GM19324 (cell line): ENCODE measurements at regions not wholly inside any gene's neighbourhood (a gene's known extent, or its start where the extent isn't known, plus 50 kb on each side); places are given as distances from the start of the nearest gene placed in this dataset.

Experiments
- ATAC-seq: cut with Tn5 transposase; IDR thresholded peaks from one replicate; pipeline ENCODE4 v1.9.1; 2021; ENCODE audit warnings: mild to moderate bottlenecking, moderate library complexity; ENCODE audit not compliant: unreplicated experiment, low FRiP score

DNA sequence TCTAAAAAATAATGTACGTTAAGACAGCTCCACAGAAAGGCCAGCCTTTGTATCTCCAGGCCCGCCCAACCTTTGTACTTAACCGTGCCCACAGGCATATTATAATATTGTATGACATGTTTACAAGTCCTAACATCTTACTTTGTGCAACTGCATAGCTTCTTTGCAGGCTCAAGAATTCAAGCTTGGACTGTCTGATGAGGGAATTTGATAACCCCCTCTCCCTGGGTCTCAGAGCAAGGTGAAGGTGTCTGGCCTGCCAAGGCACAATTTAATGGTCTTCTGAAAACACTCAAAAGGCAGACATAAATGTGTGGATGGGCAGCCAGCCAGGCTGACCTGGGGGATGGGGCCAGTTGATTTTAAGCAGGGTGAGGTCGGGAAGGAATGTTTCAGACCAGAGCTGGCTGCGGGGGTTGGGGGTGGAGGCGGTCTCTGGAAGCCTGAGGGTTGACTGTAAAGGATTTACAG lies 732.7 kb upstream of the FANCL start:
- ATAC-seq: no peak

DNA sequence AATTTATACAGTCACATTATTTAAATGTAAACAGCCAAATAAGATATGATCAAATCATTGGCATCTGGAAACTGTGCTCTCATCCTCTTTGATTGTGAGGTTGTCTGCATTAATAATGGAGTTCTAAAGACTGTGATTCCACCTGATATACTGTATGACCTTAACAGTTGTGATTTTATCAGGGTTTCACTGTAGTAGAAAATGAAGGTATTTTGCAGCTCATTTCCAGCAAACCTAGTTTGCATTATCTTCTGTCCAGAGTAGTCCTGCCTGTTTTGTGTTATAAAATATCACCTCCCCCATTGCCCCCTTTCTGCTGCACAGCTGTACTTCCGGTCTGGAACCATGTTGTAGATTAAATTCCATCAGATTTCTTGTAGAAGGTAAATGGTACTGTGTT lies 731.6 kb upstream of the FANCL start:
- no peak for ATAC-seq

- no peak for ATAC-seq
Observed at GRCh38 chr2:58971511-58972360, 730.6 kb upstream of the FANCL start.

DNA sequence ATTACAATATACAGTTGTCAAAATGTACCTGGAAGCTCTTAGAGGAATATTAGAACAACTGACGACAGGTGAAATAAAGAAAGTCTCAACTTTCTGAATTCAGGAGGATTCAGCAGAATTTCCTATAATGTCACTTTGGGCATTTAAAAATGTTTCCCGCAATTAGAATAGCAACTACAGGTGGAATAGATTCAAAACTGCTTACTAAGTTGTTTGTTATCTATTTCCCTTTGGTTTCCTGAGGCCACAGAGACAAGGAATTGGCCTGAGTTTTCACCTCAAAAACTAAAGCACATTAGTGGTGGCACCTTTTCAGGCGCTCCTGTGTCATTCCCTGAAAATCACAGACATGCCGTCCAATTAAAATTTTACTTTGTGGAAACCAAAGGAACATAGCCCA lies 729.2 kb upstream of the FANCL start:
- ATAC-seq: no peak

- no peak for ATAC-seq
Observed at GRCh38 chr2:58968885-58969284, 727.8 kb upstream of the FANCL start.

GRCh38 chr2:58967736-58968135 lies 726.6 kb upstream of the FANCL start:
- no peak for ATAC-seq

- ATAC-seq: no peak
Observed at GRCh38 chr2:58965602-58966001, 724.5 kb upstream of the FANCL start.

DNA sequence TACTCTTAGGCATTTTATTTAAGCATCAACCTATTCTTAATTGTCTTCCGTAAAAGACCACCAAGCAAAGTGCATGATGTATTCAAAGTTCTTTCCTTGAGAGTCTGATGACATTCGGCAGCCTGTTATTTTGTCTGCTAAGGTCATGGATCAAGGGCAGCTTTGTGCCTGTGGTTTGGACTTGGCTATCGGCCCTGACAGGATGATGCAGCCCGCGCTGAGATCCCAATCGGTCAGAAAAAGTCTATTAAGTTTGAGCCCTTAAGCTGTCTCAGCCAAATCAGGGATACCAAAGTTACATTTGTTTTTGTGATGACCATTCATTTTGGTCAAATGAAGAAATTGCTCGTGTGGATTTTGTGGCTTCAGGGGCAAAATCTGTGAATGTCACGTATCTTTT lies 718.9 kb upstream of the FANCL start:
- ATAC-seq: no peak

- ATAC-seq: no peak
Observed at GRCh38 chr2:58957188-58957840, 716.2 kb upstream of the FANCL start.

DNA sequence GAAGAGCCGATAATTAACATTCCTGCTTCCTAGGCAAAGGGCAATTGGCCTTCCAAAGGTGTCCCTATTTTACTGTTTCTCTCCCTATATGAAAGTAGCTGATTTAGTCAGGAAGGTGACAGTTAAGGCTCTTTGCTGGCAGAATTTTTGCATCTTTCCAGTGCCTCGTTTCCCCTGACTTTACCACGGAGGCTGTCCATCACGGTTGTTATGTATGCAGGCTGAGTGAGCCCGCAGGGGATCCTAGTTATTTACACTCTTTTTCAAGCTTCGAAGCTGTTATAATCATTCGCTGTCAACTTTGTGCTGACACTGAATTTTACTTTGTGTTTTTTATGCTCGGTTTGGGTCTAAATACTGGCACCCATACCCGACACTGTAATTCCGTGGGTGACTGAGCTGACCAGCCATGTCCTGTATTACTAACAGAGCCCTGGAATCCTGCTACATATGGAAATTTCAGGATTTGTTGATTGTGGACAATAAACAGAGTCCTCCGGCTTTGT lies 713.8 kb upstream of the FANCL start:
- no peak for ATAC-seq

GRCh38 chr2:58951722-58952121 lies 710.6 kb upstream of the FANCL start:
- no peak for ATAC-seq

- ATAC-seq: no peak
Observed at GRCh38 chr2:58950795-58951462, 709.8 kb upstream of the FANCL start.

- no peak for ATAC-seq
Observed at GRCh38 chr2:58939388-58939787, 698.3 kb upstream of the FANCL start.

DNA sequence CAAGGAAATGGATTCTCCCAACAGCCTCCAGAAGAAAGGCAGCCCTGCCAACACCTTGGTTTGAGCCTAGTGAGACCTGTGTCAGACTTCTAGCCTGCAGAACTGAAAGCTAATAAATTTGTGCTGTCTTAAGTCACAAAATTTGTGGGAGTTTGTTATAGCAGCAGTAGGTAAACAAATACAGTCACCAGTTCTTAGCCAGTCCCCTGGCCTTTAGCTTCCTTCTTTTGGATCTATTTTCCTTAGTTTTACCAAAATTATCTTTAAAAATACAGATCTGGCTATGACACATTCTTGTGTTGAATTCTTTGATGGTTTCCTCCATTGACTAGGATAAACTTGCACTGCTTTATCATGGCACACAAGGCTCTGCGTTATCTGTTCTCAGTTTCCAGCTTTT lies 697.9 kb upstream of the FANCL start:
- no peak for ATAC-seq

DNA sequence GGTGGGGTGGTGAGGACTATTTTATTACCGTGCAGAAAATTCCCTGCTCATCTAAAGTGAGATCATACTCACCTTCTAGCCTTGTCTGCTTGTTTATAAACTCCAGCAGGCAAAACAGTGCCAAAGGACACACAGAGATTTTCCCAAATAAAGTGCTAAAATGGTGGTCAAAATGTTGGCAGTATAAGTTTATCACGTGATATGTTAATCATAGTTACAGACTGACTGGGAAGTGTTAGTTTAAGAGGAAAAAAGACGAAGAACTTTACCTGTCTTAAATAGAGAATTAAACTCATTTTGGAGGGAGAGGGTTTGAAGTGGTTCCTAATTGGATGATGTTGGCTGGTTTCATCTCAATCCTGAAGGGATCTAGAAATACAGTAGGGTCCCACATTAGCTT lies 691.7 kb upstream of the FANCL start:
- no peak for ATAC-seq

- no peak for ATAC-seq
Observed at GRCh38 chr2:58930537-58930936, 689.4 kb upstream of the FANCL start.

DNA sequence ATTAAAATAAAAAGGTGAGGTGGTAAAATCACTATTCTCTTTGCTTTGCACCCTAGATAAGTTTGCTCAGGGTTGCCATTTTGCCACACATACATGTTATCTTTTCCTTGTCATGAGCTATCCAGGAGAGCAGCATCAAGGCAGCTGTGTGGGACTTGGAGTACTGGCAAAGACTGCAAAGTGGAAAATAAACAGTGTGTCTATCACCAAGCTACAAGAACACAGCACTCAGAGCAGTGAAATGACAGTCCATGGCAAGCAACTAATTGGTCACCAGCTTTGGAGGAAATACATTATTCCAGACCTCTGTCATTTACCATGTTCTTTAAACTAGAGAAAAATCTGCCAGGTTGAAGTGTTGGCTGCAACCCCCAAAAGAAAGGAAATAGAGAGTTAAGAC lies 687.8 kb upstream of the FANCL start:
- no peak for ATAC-seq

- no peak for ATAC-seq
Observed at GRCh38 chr2:58928391-58928790, 687.3 kb upstream of the FANCL start.

DNA sequence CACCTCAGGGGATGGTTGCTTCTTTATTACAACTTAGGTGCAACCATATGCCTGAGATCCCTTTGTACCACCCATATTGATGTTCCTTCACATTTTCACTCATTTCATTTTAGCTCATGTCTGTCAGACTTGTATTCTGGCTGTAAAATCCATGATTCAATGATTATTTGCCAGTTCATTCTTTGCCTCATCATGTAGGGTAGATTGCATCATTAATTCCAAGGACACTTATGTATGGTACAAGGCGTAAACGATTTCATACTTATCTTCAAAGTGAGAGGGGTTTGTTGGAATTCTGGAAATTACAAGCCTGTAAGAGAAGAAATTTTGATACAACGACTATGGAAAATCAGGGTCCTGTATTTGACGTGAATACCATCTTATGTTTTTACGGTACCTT lies 685.0 kb upstream of the FANCL start:
- ATAC-seq: no peak

DNA sequence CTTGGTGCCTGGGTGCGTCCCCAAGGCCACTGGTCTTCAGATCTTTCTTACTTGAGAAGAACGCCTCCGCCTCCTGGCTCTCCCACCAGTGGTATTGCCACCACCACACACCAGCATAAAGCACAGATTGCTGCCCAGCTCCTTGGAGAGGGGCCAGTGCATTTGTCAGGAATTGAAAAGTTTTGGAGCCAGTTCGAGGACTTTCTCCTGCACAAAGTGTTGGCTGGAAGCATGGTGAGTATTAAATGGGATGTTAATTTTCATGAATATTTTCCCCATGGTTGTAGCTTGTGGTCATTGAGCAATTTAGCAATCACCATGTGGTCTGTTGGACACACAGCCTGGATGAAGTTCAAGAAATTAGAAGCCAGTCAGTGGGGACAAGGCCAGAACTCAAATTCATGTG lies 684.6 kb upstream of the FANCL start:
- ATAC-seq: no peak

- ATAC-seq: no peak
Observed at GRCh38 chr2:58923869-58924268, 682.7 kb upstream of the FANCL start.
